ENCODE measurements at regions not wholly inside any gene's neighbourhood (a gene's known extent, or its start where the extent isn't known, plus 50 kb on each side); places are given as distances from the start of the nearest gene placed in this dataset.

- no peak for TF ChIP-seq POLR2AphosphoS5 (IDR thresholded peaks at IDR 0.05; ENCODE audit: low read depth, low read length)
- no peak for TF ChIP-seq CTCF (IDR thresholded peaks at IDR 0.05)
- TF ChIP-seq TCF7L2 (IDR thresholded peaks at IDR 0.05; ENCODE audit: low read depth, low read length): no peak
Observed at GRCh38 chr10:31741473-31741872, 187.2 kb downstream of the ARHGAP12 start.
